GM12878 (cell line): ENCODE measurements at regions not wholly inside any gene's neighbourhood (a gene's known extent, or its start where the extent isn't known, plus 50 kb on each side); places are given as distances from the start of the nearest gene placed in this dataset.

ENCODE experiments used
- CHD2 ChIP-seq: IDR thresholded peaks from 2 replicates; pipeline ENCODE4 v1.6.1; 2011; ENCODE audit warnings: low read depth, low read length, improper control_type of control experiment, borderline replicate concordance
- CREM ChIP-seq: IDR thresholded peaks from 2 replicates; pipeline ENCODE4 v1.6.1; 2014; ENCODE audit warnings: antibody characterized with exemption, low read depth
- LARP7 ChIP-seq: fragments of 450-650 bp; IDR thresholded peaks from 2 replicates; pipeline ENCODE4 v1.6.1; 2017; ENCODE audit warnings: mild to moderate bottlenecking
- NFIC ChIP-seq: IDR thresholded peaks from 2 replicates; pipeline ENCODE4 v1.6.1; 2012; ENCODE audit warnings: low read depth, mild to moderate bottlenecking, inconsistent platforms, low read length, moderate library complexity
- NR2C1 ChIP-seq: fragments of 450-650 bp; IDR thresholded peaks from 2 replicates; pipeline ENCODE4 v1.6.1; 2017; ENCODE audit warnings: antibody characterized with exemption, mild to moderate bottlenecking, moderate library complexity
- PML ChIP-seq: IDR thresholded peaks from 2 replicates; pipeline ENCODE4 v1.6.1; 2012; ENCODE audit warnings: low read length, inconsistent platforms
- POLR2A ChIP-seq: IDR thresholded peaks from 2 replicates; pipeline ENCODE4 v1.6.1; 2011; ENCODE audit warnings: low read depth, mild to moderate bottlenecking, low read length
- POLR2AphosphoS5 ChIP-seq: IDR thresholded peaks from 2 replicates; pipeline ENCODE4 v1.6.1; 2011; ENCODE audit warnings: mild to moderate bottlenecking, low read length, inconsistent platforms
- SUZ12 ChIP-seq: fragments of 200-600 bp; sonication (generic); IDR thresholded peaks from one replicate; pipeline ENCODE4 v1.6.1; 2018; ENCODE audit warnings: antibody characterized with exemption, mild to moderate bottlenecking; ENCODE audit not compliant: unreplicated experiment
- ZZZ3 ChIP-seq: IDR thresholded peaks from 2 replicates; pipeline ENCODE4 v1.6.1; 2011; ENCODE audit warnings: low read depth; ENCODE audit not compliant: control insufficient read depth, insufficient read length
- TF ChIP-seq, protein P1 (sequence below), 3 experiments: IDR thresholded peaks in 2 of 3; conservative IDR thresholded peaks in 1 of 3; 2 replicates each; pipeline ENCODE4 v1.5.1; 2011; ENCODE audit warnings: low read depth in 3 of 3, low read length in 3 of 3, mild to moderate bottlenecking in 3 of 3, control low read depth in 2 of 3, moderate library complexity in 2 of 3, inconsistent platforms in 1 of 3, mixed read lengths in 1 of 3; ENCODE audit not compliant: control insufficient read depth in 2 of 3, insufficient read depth in 1 of 3; ENCODE audit errors: extremely low read depth in 1 of 3
- TF ChIP-seq, protein P2 (sequence below): IDR thresholded peaks from 2 replicates; pipeline ENCODE4 v1.6.1; 2012; ENCODE audit warnings: mild to moderate bottlenecking, low read depth, low read length
- TF ChIP-seq, protein P3 (sequence below): IDR thresholded peaks from 2 replicates; pipeline ENCODE4 v1.6.1; 2012; ENCODE audit warnings: low read depth, low read length, improper control_type of control experiment
- TF ChIP-seq, protein P4 (sequence below): fragments of 450-650 bp; IDR thresholded peaks from 2 replicates; pipeline ENCODE4 v1.6.1; 2016; ENCODE audit warnings: mild to moderate bottlenecking, moderate library complexity, borderline replicate concordance

DNA sequence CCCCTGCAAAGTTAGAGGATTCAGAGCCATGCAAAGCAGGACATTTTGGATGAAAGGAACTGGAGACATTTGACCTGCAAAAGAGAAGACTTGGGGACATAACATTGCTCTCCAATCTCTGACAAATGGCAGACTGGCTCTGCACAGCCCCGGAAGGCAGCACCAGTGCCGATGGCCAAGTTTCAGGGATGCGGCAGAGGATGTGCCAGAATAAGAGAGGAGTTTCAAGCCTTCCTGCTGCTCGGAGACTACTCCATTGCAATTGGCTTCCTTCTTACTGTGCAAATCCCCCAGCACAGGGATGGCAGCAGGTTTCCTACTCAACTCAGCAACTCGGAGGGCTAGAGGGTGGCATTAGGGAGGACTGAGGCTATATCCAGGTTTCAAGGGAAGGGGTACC, 268.8 kb upstream of the ZMIZ1 start:
- TF ChIP-seq CHD2 (no peak), NR2C1 (no peak), POLR2AphosphoS5 (no peak), CREM (no peak), SUZ12 (no peak), PML (no peak), ZZZ3 (no peak), NFIC (no peak), POLR2A (no peak), LARP7 (no peak)
- TF ChIP-seq, protein P1, sequence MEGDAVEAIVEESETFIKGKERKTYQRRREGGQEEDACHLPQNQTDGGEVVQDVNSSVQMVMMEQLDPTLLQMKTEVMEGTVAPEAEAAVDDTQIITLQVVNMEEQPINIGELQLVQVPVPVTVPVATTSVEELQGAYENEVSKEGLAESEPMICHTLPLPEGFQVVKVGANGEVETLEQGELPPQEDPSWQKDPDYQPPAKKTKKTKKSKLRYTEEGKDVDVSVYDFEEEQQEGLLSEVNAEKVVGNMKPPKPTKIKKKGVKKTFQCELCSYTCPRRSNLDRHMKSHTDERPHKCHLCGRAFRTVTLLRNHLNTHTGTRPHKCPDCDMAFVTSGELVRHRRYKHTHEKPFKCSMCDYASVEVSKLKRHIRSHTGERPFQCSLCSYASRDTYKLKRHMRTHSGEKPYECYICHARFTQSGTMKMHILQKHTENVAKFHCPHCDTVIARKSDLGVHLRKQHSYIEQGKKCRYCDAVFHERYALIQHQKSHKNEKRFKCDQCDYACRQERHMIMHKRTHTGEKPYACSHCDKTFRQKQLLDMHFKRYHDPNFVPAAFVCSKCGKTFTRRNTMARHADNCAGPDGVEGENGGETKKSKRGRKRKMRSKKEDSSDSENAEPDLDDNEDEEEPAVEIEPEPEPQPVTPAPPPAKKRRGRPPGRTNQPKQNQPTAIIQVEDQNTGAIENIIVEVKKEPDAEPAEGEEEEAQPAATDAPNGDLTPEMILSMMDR (IDR thresholded peaks at IDR 0.05 in 2 of 3, conservative IDR thresholded peaks at IDR 0.05 in 1 of 3; ENCODE audit: control insufficient read depth in 2 of 3, extremely low read depth in 1 of 3, insufficient read depth in 1 of 3, low read depth in 3 of 3, low read length in 3 of 3) = no peak
- TF ChIP-seq, protein P2, sequence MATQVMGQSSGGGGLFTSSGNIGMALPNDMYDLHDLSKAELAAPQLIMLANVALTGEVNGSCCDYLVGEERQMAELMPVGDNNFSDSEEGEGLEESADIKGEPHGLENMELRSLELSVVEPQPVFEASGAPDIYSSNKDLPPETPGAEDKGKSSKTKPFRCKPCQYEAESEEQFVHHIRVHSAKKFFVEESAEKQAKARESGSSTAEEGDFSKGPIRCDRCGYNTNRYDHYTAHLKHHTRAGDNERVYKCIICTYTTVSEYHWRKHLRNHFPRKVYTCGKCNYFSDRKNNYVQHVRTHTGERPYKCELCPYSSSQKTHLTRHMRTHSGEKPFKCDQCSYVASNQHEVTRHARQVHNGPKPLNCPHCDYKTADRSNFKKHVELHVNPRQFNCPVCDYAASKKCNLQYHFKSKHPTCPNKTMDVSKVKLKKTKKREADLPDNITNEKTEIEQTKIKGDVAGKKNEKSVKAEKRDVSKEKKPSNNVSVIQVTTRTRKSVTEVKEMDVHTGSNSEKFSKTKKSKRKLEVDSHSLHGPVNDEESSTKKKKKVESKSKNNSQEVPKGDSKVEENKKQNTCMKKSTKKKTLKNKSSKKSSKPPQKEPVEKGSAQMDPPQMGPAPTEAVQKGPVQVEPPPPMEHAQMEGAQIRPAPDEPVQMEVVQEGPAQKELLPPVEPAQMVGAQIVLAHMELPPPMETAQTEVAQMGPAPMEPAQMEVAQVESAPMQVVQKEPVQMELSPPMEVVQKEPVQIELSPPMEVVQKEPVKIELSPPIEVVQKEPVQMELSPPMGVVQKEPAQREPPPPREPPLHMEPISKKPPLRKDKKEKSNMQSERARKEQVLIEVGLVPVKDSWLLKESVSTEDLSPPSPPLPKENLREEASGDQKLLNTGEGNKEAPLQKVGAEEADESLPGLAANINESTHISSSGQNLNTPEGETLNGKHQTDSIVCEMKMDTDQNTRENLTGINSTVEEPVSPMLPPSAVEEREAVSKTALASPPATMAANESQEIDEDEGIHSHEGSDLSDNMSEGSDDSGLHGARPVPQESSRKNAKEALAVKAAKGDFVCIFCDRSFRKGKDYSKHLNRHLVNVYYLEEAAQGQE = no peak
- TF ChIP-seq, protein P3, sequence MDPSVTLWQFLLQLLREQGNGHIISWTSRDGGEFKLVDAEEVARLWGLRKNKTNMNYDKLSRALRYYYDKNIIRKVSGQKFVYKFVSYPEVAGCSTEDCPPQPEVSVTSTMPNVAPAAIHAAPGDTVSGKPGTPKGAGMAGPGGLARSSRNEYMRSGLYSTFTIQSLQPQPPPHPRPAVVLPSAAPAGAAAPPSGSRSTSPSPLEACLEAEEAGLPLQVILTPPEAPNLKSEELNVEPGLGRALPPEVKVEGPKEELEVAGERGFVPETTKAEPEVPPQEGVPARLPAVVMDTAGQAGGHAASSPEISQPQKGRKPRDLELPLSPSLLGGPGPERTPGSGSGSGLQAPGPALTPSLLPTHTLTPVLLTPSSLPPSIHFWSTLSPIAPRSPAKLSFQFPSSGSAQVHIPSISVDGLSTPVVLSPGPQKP = no peak
- TF ChIP-seq, protein P4, sequence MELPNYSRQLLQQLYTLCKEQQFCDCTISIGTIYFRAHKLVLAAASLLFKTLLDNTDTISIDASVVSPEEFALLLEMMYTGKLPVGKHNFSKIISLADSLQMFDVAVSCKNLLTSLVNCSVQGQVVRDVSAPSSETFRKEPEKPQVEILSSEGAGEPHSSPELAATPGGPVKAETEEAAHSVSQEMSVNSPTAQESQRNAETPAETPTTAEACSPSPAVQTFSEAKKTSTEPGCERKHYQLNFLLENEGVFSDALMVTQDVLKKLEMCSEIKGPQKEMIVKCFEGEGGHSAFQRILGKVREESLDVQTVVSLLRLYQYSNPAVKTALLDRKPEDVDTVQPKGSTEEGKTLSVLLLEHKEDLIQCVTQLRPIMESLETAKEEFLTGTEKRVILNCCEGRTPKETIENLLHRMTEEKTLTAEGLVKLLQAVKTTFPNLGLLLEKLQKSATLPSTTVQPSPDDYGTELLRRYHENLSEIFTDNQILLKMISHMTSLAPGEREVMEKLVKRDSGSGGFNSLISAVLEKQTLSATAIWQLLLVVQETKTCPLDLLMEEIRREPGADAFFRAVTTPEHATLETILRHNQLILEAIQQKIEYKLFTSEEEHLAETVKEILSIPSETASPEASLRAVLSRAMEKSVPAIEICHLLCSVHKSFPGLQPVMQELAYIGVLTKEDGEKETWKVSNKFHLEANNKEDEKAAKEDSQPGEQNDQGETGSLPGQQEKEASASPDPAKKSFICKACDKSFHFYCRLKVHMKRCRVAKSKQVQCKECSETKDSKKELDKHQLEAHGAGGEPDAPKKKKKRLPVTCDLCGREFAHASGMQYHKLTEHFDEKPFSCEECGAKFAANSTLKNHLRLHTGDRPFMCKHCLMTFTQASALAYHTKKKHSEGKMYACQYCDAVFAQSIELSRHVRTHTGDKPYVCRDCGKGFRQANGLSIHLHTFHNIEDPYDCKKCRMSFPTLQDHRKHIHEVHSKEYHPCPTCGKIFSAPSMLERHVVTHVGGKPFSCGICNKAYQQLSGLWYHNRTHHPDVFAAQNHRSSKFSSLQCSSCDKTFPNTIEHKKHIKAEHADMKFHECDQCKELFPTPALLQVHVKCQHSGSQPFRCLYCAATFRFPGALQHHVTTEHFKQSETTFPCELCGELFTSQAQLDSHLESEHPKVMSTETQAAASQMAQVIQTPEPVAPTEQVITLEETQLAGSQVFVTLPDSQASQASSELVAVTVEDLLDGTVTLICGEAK = no peak
